Neural progenitor cell (in vitro differentiated cells): ENCODE measurements at regions not wholly inside any gene's neighbourhood (a gene's known extent, or its start where the extent isn't known, plus 50 kb on each side); places are given as distances from the start of the nearest gene placed in this dataset.

Experiments
- CTCF ChIP-seq: fragments of 200-600 bp; sonication (generic); IDR thresholded peaks from 2 replicates; pipeline ENCODE4 v1.5.1; 2017; ENCODE audit warnings: antibody characterized with exemption, mild to moderate bottlenecking
- EZH2phosphoT487 ChIP-seq: fragments of 200-600 bp; sonication (generic); IDR thresholded peaks from 2 replicates; pipeline ENCODE4 v1.6.1; 2017; ENCODE audit warnings: antibody characterized with exemption

DNA sequence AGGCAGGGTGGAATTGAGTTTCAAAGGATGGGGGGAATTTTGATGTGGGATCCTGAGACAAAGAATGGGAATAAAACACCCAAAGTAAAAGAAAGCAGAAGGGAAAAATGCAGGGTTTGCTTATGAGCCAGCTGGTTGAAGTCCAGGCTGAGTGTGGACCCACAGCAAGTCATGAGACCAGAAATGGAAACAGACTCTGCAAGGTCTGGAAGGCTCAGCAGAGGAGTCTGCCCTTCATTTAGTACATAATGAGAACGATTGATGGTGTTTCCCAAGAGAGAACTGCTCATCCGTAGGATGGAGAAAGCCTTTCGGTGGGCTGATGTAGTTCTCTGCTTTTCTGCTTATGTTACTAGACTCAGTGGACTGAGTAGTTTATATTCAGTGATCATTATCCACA, 259.1 kb downstream of the C4orf33 start:
- TF ChIP-seq EZH2phosphoT487 (no peak), CTCF (no peak)
